Gastrocnemius medialis (tissue), 4 donors: ENCODE measurements at regions not wholly inside any gene's neighbourhood (a gene's known extent, or its start where the extent isn't known, plus 50 kb on each side); places are given as distances from the start of the nearest gene placed in this dataset.

Experiments
- ATAC-seq, 2 donors: fragments of 150-250 bp; one replicate each; pipeline ENCODE4 v1.9.1; 2016
- DNase-seq, 2 donors: peaks; one replicate each; pipeline ENCODE4 v3.0.0-alpha.2; 2019
- H3K27ac ChIP-seq, 4 donors: fragments of 200-600 bp; sonication (generic); 1 replicate in 1 of 4; 2 replicates in 3 of 4; pipeline ENCODE4 v1.5.1; 2016 to 2018; ENCODE audit warnings: mild to moderate bottlenecking in 2 of 4, moderate library complexity in 1 of 4
- H3K27me3 ChIP-seq, 3 donors: fragments of 200-600 bp; sonication (generic) in 2 of 3; 1 replicate in 1 of 3; 2 replicates in 2 of 3; pipeline versions ENCODE4 v1.5.1 to v1.6.0; 2016 to 2019; ENCODE audit warnings: mild to moderate bottlenecking in 1 of 3, moderate library complexity in 1 of 3
- H3K36me3 ChIP-seq, 2 donors: fragments of 200-600 bp; sonication (generic) in 1 of 2; one replicate each; pipeline ENCODE4 v1.5.1; 2017 to 2018
- H3K4me1 ChIP-seq, 2 donors: fragments of 200-600 bp; sonication (generic) in 1 of 2; one replicate each; pipeline ENCODE4 v1.5.1; 2016 to 2017; ENCODE audit warnings: mild to moderate bottlenecking in 2 of 2
- H3K4me3 ChIP-seq, 4 donors: fragments of 200-600 bp; sonication (generic) in 3 of 4; 1 replicate in 1 of 4; 2 replicates in 3 of 4; pipeline ENCODE4 v1.5.1; 2016 to 2019; ENCODE audit warnings: mild to moderate bottlenecking in 2 of 4
- H3K9me3 ChIP-seq, 3 donors: fragments of 200-600 bp; sonication (generic) in 2 of 3; 1 replicate in 1 of 3; 2 replicates in 2 of 3; pipeline ENCODE4 v1.5.1; 2016 to 2019
- CTCF ChIP-seq, 5 experiments: fragments of 450-650 bp in 3 of 5; fragments of 200-600 bp in 2 of 5; sonication (generic) in 2 of 5; IDR thresholded peaks in 4 of 5; conservative IDR thresholded peaks in 1 of 5; 1 replicate in 4 of 5; 2 replicates in 1 of 5; pipeline ENCODE4 v1.5.1; 2016 to 2019; ENCODE audit warnings: antibody characterized with exemption in 5 of 5, mild to moderate bottlenecking in 3 of 5, moderate library complexity in 3 of 5
- POLR2A ChIP-seq, 2 donors: fragments of 450-650 bp; IDR thresholded peaks; one replicate each; pipeline ENCODE4 v1.6.1; 2017; ENCODE audit warnings: antibody characterized with exemption in 2 of 2, mild to moderate bottlenecking in 2 of 2, moderate library complexity in 2 of 2
- in situ Hi-C, 4 donors: fragments of 200-750 bp; cut with MboI; loops; one replicate each; pipeline versions ENCODE4 v1.15.0 to v1.8.0; 2017; ENCODE audit warnings: low sequenced_read_pairs in 4 of 4
- intact Hi-C: fragments of 100-400 bp; cut with DNase I; formaldehyde crosslinking; loops from one replicate; pipeline ENCODE4 v1.15.1; 2023; ENCODE audit warnings: low total_unique reads

- DNase-seq (peak in 1 of 2 donors; percentile 14), ATAC-seq (peak; percentile 61 to 89)
- Histone ChIP-seq H3K36me3 (no peaks in the 10 kb centered on the region), H3K27ac (no peak overlapping the region), H3K4me1 (peaks cover 0 to 7% of the 10 kb centered on the region in 2 donors), H3K27me3 (no peaks in the 10 kb centered on the region), H3K9me3 (peaks cover 0 to 5% (median 0%) of the 10 kb centered on the region in 3 donors), H3K4me3 (no peak overlapping the region)
- TF ChIP-seq CTCF (IDR thresholded peaks at IDR 0.05 in 4 of 5, conservative IDR thresholded peaks at IDR 0.05 in 1 of 5) (no peak), POLR2A (IDR thresholded peaks at IDR 0.05) (no peak)
- in situ Hi-C loops (no loop called here), intact Hi-C loops (no loop called here)
These were observed 269.9 kb downstream of the BAMBI start for GRCh38 chr10:28947171-28947570.

- no peak for DNase-seq
- Histone ChIP-seq H3K27ac (no peak overlapping the region), H3K36me3 (no peaks in the 10 kb centered on the region), H3K4me1 (peaks cover 0 to 7% of the 10 kb centered on the region in 2 donors), H3K27me3 (no peaks in the 10 kb centered on the region), H3K4me3 (no peak overlapping the region), H3K9me3 (peaks cover 0 to 5% (median 0%) of the 10 kb centered on the region in 3 donors)
- TF ChIP-seq CTCF (IDR thresholded peaks at IDR 0.05 in 4 of 5, conservative IDR thresholded peaks at IDR 0.05 in 1 of 5), result no peak
- TF ChIP-seq POLR2A (IDR thresholded peaks at IDR 0.05), result no peak
- intact Hi-C loops, result no loop called here
- no peak for ATAC-seq
- in situ Hi-C loops, result no loop called here
These were observed 270.7 kb downstream of the BAMBI start for GRCh38 chr10:28948046-28948445.

GRCh38 chr10:28949005-28950004, 272.0 kb downstream of the BAMBI start:
- intact Hi-C loops (no loop called here), in situ Hi-C loops (no loop called here)
- Histone ChIP-seq H3K9me3 (peaks cover 0 to 5% (median 0%) of the 10 kb centered on the region in 3 donors), H3K27me3 (no peaks in the 10 kb centered on the region), H3K36me3 (no peaks in the 10 kb centered on the region), H3K4me1 (peaks cover 0 to 7% of the 10 kb centered on the region in 2 donors), H3K27ac (no peak overlapping the region), H3K4me3 (no peak overlapping the region)
- DNase-seq, result no peak
- TF ChIP-seq CTCF (IDR thresholded peaks at IDR 0.05 in 4 of 5, conservative IDR thresholded peaks at IDR 0.05 in 1 of 5) (no peak), POLR2A (IDR thresholded peaks at IDR 0.05) (no peak)
- ATAC-seq, result no peak

- TF ChIP-seq CTCF (IDR thresholded peaks at IDR 0.05 in 4 of 5, conservative IDR thresholded peaks at IDR 0.05 in 1 of 5) (no peak), POLR2A (IDR thresholded peaks at IDR 0.05) (no peak)
- ATAC-seq (no peak), DNase-seq (no peak)
- no peaks in the 10 kb centered on the region for H3K27me3 ChIP-seq
- no peak overlapping the region for H3K27ac ChIP-seq
- intact Hi-C loops (no loop called here), in situ Hi-C loops (no loop called here)
- no peak overlapping the region for H3K4me3 ChIP-seq
- no peaks in the 10 kb centered on the region for H3K9me3 ChIP-seq
- H3K4me1 ChIP-seq, result peaks cover 0 to 7% of the 10 kb centered on the region in 2 donors
- H3K36me3 ChIP-seq, result no peaks in the 10 kb centered on the region
These were observed 274.2 kb downstream of the BAMBI start for GRCh38 chr10:28951484-28951883.
